HepG2 (cell line): ENCODE measurements at regions not wholly inside any gene's neighbourhood (a gene's known extent, or its start where the extent isn't known, plus 50 kb on each side); places are given as distances from the start of the nearest gene placed in this dataset.

ENCODE experiments used
- ATAC-seq: fragments of 200-7000 bp; cut with Tn5 transposase; 3 replicates; pipeline ENCODE4 v1.9.1; 2020; ENCODE audit warnings: mild to moderate bottlenecking, moderate library complexity
- BruUV-seq: library from RNA; stranded (reverse); fragments of 400-500 nt; replicated peaks from 2 replicates; lab custom pipeline; 2021; lab: Mats Ljungman, UMichigan
- CTCF ChIA-PET: fragments of 300-600 bp; formaldehyde crosslinking; extraction: SDS; loops from one replicate; lab custom pipeline; 2021; ENCODE audit warnings: low total read pairs, inconsistent platforms, low intra/inter-chr PET ratio; lab: Yijun Ruan, JAX
- POLR2A ChIA-PET: fragments of 350-600 bp; sonication (Branson Sonifier 250); formaldehyde crosslinking; loops from one replicate; lab custom pipeline; 2020; ENCODE audit warnings: antibody characterized with exemption, inconsistent platforms; lab: Yijun Ruan, JAX
- DNase-seq: peaks from one replicate; pipeline ENCODE4 v3.0.0-alpha.2; 2015; ENCODE audit warnings: low spot score
- FAIRE-seq: peaks from 3 replicates; lab custom pipeline; 2011; peaks lifted over from hg19 to GRCh38; lab: Jason Lieb, UNC
- H2AFZ ChIP-seq: one replicate; pipeline ENCODE4 v1.6.1; 2011; ENCODE audit warnings: low read length, inconsistent platforms
- H3K27ac ChIP-seq: fragments of 300-600 bp; 3 replicates; pipeline ENCODE4 v1.8.0; 2011; ENCODE audit warnings: mixed run types, mild to moderate bottlenecking, mixed read lengths, low read length, inconsistent platforms; ENCODE audit not compliant: insufficient read depth; ENCODE audit errors: extremely low read length
- H3K27me3 ChIP-seq, 2 experiments: fragments of 200-600 bp in 1 of 2; 2 replicates in 1 of 2; 3 replicates in 1 of 2; pipeline versions ENCODE4 v1.6.0 to v1.8.0; 2011; ENCODE audit warnings: low read length in 2 of 2, mild to moderate bottlenecking in 2 of 2, moderate library complexity in 2 of 2, inconsistent platforms in 1 of 2; ENCODE audit not compliant: insufficient read depth in 2 of 2, control insufficient read depth in 1 of 2
- H3K36me3 ChIP-seq, 2 experiments: fragments of 200-600 bp in 1 of 2; replicated peaks in 1 of 2; 2 replicates in 1 of 2; 3 replicates in 1 of 2; pipeline versions ENCODE4 v1.5.1 to v1.8.0; 2011; ENCODE audit warnings: low read length in 2 of 2, inconsistent platforms in 1 of 2; ENCODE audit not compliant: insufficient read depth in 2 of 2, control insufficient read depth in 1 of 2
- H3K4me1 ChIP-seq: 2 replicates; pipeline ENCODE4 v1.5.1; 2012; ENCODE audit warnings: low read length, inconsistent platforms; ENCODE audit not compliant: insufficient read depth
- H3K4me2 ChIP-seq: 2 replicates; pipeline ENCODE4 v1.6.0; 2011; ENCODE audit warnings: low read depth, low read length, inconsistent platforms
- H3K4me3 ChIP-seq, 3 experiments: fragments of 200-600 bp in 1 of 3; sonication (generic), shearing (Covaris generic) in 1 of 3; replicated peaks in 1 of 3; 2 replicates each; pipeline ENCODE4 v1.5.1; 2011 to 2016; ENCODE audit warnings: low read length in 3 of 3, inconsistent platforms in 2 of 3, low read depth in 2 of 3, mild to moderate bottlenecking in 2 of 3, control low read depth in 1 of 3, mixed read lengths in 1 of 3; ENCODE audit not compliant: insufficient read depth in 1 of 3
- H3K79me2 ChIP-seq: one replicate; pipeline ENCODE4 v1.6.1; 2011; ENCODE audit warnings: low read length, inconsistent platforms; ENCODE audit not compliant: insufficient read depth
- H3K9ac ChIP-seq: 2 replicates; pipeline ENCODE4 v1.6.0; 2011; ENCODE audit warnings: mild to moderate bottlenecking, low read depth, low read length, inconsistent platforms; ENCODE audit not compliant: insufficient read depth
- H3K9me3 ChIP-seq: 2 replicates; pipeline ENCODE4 v1.5.1; 2012; ENCODE audit warnings: mild to moderate bottlenecking, low read length
- H4K20me1 ChIP-seq: 2 replicates; pipeline ENCODE4 v1.6.0; 2011; ENCODE audit warnings: inconsistent platforms, mild to moderate bottlenecking, low read length, moderate library complexity; ENCODE audit not compliant: insufficient read depth
- JDP2 ChIP-seq: sonication (generic); formaldehyde crosslinking; IDR thresholded peaks from 2 replicates; pipeline ENCODE4 v1.8.1; 2022; ENCODE audit warnings: missing genetic modification reagents, borderline replicate concordance
- RFX1 ChIP-seq: fragments of 450-650 bp; IDR thresholded peaks from 2 replicates; pipeline ENCODE4 v1.6.1; 2017
- ZNF557 ChIP-seq: sonication (generic); formaldehyde crosslinking; IDR thresholded peaks from 2 replicates; pipeline ENCODE4 v1.4.0; 2020; ENCODE audit warnings: missing genetic modification reagents
- ZNF570 ChIP-seq: sonication (generic); formaldehyde crosslinking; IDR thresholded peaks from 2 replicates; pipeline ENCODE4 v1.4.0; 2020; ENCODE audit warnings: mild to moderate bottlenecking, missing genetic modification reagents, borderline replicate concordance
- ZNF572 ChIP-seq: sonication (generic); formaldehyde crosslinking; IDR thresholded peaks from 2 replicates; pipeline ENCODE4 v1.5.1; 2020; ENCODE audit warnings: mild to moderate bottlenecking, missing genetic modification reagents
- ZNF879 ChIP-seq: sonication (generic); formaldehyde crosslinking; IDR thresholded peaks from 2 replicates; pipeline ENCODE4 v1.8.1; 2023; ENCODE audit warnings: missing genetic modification reagents
- WGBS: methylation state at CpG from one replicate; pipeline ENCODE4 v1.1.6; 2017; ENCODE audit warnings: low lambda C conversion rate; 5-methylcytosine and 5-hydroxymethylcytosine counted together
- in situ Hi-C: cut with HindIII; loops from 2 replicates; pipeline ENCODE4 v1.10.0; 2017; ENCODE audit warnings: low pct_unique_long_range_greater_than_20kb; ENCODE audit not compliant: extremely low pct_ligation_motif_present
- intact Hi-C: fragments of 100-400 bp; cut with micrococcal nuclease; formaldehyde crosslinking; loops from one replicate; pipeline ENCODE4 v1.10.0; 2022; ENCODE audit not compliant: unreplicated experiment
- TF ChIP-seq, protein P1 (sequence below): IDR thresholded peaks from 2 replicates; pipeline ENCODE4 v1.6.1; 2016; ENCODE audit warnings: low read depth, borderline replicate concordance
- TF ChIP-seq, protein P2 (sequence below): IDR thresholded peaks from 2 replicates; pipeline ENCODE4 v1.6.1; 2018; ENCODE audit warnings: missing genetic modification reagents
- TF ChIP-seq, protein P3 (sequence below): sonication (generic); formaldehyde crosslinking; IDR thresholded peaks from 2 replicates; pipeline ENCODE4 v1.8.0; 2022; ENCODE audit warnings: missing genetic modification reagents, mild to moderate bottlenecking, borderline replicate concordance
- TF ChIP-seq, protein P4 (sequence below): IDR thresholded peaks from 2 replicates; pipeline ENCODE4 v1.6.1; 2016; ENCODE audit warnings: missing compliant biosample characterization, missing genetic modification reagents, borderline replicate concordance
- TF ChIP-seq, protein P5 (sequence below): sonication (generic); formaldehyde crosslinking; IDR thresholded peaks from 2 replicates; pipeline ENCODE4 v1.5.1; 2020; ENCODE audit warnings: mild to moderate bottlenecking, missing genetic modification reagents, borderline replicate concordance

DNA sequence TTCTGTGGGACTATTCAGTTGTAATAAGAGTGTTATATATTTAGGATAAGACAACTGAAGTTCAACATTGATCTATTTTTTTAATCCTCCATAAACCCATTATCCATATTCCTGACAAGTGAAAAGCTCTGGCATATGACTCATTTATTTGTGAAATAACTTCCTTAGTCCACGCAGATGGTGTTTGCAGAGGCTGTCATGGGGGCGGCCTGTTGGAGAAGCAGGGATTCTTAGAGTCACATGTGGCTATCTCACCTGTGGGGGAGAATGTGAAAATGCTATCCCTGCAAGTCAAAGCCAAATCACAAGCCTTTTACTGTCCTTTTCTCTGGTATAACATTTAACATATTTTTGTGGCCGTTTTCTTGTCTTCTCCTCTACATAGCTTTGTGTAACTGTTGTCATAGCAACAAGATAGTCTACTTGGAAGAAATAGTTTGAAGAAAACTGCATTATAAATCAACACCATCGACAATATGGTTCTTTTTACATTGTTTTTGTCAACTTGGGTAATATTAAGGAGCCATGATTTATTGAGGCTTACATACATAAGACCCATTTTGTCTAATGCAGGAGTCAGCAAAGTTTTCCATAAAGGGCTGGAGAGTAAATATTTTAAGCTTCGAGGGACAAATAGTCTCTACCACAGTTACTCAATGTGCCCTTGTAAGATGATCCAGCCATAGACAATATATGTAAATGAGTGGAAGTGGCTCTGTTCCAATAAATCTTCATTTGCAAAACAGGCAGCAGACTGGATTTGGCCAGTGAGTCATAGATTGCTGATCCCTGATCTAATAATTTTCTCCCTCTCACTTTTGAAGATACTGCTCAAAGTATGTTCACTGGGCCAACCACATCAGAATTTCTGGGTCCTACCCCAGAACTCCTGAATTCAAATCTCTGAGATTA is 395.0 kb downstream of the DTHD1 start:
- ChIA-PET CTCF (no interaction called here), POLR2A (no interaction called here)
- DNase-seq, result no peak
- ATAC-seq, result no peak
- H2AFZ ChIP-seq, result no peak overlapping the region
- no peak overlapping the region for H3K4me3 ChIP-seq
- 0% methylated on average over 5 of the region's 5 CpGs for WGBS
- no peaks in the 10 kb centered on the region for H3K79me2 ChIP-seq
- H4K20me1 ChIP-seq, result no peaks in the 10 kb centered on the region
- TF ChIP-seq ZNF572 (no peak), ZNF570 (CRISPR knock-in tag) (no peak), RFX1 (peak; percentile 45; the same call in 1 of the 2 replicates)
- TF ChIP-seq, protein P1, sequence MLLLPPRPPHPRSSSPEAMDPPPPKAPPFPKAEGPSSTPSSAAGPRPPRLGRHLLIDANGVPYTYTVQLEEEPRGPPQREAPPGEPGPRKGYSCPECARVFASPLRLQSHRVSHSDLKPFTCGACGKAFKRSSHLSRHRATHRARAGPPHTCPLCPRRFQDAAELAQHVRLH (CRISPR knock-in tag), result no peak
- TF ChIP-seq, protein P2, sequence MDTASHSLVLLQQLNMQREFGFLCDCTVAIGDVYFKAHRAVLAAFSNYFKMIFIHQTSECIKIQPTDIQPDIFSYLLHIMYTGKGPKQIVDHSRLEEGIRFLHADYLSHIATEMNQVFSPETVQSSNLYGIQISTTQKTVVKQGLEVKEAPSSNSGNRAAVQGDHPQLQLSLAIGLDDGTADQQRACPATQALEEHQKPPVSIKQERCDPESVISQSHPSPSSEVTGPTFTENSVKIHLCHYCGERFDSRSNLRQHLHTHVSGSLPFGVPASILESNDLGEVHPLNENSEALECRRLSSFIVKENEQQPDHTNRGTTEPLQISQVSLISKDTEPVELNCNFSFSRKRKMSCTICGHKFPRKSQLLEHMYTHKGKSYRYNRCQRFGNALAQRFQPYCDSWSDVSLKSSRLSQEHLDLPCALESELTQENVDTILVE, result no peak
- in situ Hi-C loops (no loop called here), intact Hi-C loops (no loop called here)
- no peaks in the 10 kb centered on the region; the same call in 1 of the 2 replicates for H3K9me3 ChIP-seq
- H3K27me3 ChIP-seq, result no peaks in the 10 kb centered on the region
- no peak overlapping the region for H3K9ac ChIP-seq
- no peaks in the 10 kb centered on the region for H3K4me1 ChIP-seq
- H3K4me2 ChIP-seq, result no peak overlapping the region
- no peak for FAIRE-seq
- no TSS peak for BruUV-seq
- no peak overlapping the region for H3K27ac ChIP-seq
- H3K36me3 ChIP-seq, result no peaks in the 10 kb centered on the region

DNA sequence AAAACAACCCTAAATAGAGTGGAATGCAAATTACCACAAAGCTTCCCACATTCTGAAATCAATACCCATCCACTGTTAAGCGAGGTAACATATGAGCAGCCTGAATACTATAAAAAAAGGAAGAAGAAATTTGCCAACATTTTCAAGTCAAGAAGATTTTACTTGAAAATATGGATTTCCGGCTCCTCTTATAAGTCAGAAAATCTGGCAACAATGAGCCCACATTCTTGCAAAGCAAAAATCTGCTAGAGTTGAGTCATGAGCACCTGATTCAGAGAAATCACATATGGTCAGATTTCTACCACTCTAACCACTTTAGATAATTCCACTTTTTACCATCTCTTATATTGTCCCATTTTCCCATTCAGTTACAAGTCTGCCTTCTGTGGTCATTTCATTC is 395.7 kb downstream of the DTHD1 start:
- Histone ChIP-seq H2AFZ (no peak overlapping the region), H3K9me3 (no peaks in the 10 kb centered on the region; the same call in 1 of the 2 replicates), H3K4me1 (no peaks in the 10 kb centered on the region), H3K9ac (no peak overlapping the region), H3K36me3 (no peaks in the 10 kb centered on the region), H3K27ac (no peak overlapping the region), H4K20me1 (no peaks in the 10 kb centered on the region), H3K79me2 (no peaks in the 10 kb centered on the region), H3K4me2 (no peak overlapping the region), H3K27me3 (no peaks in the 10 kb centered on the region), H3K4me3 (no peak overlapping the region)
- ChIA-PET CTCF (no interaction called here), POLR2A (no interaction called here)
- DNase-seq (no peak), FAIRE-seq (no peak), ATAC-seq (no peak)
- in situ Hi-C loops, result no loop called here
- intact Hi-C loops, result no loop called here
- no TSS peak for BruUV-seq
- TF ChIP-seq, protein P3, sequence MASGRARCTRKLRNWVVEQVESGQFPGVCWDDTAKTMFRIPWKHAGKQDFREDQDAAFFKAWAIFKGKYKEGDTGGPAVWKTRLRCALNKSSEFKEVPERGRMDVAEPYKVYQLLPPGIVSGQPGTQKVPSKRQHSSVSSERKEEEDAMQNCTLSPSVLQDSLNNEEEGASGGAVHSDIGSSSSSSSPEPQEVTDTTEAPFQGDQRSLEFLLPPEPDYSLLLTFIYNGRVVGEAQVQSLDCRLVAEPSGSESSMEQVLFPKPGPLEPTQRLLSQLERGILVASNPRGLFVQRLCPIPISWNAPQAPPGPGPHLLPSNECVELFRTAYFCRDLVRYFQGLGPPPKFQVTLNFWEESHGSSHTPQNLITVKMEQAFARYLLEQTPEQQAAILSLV (CRISPR knock-in tag), result no peak
- no peak for TF ChIP-seq JDP2
- TF ChIP-seq ZNF879 (CRISPR knock-in tag), result no peak
- TF ChIP-seq ZNF557 (CRISPR knock-in tag), result no peak
- TF ChIP-seq, protein P4, sequence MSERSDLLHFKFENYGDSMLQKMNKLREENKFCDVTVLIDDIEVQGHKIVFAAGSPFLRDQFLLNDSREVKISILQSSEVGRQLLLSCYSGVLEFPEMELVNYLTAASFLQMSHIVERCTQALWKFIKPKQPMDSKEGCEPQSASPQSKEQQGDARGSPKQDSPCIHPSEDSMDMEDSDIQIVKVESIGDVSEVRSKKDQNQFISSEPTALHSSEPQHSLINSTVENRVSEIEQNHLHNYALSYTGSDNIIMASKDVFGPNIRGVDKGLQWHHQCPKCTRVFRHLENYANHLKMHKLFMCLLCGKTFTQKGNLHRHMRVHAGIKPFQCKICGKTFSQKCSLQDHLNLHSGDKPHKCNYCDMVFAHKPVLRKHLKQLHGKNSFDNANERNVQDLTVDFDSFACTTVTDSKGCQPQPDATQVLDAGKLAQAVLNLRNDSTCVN, result no peak
- TF ChIP-seq, protein P5, sequence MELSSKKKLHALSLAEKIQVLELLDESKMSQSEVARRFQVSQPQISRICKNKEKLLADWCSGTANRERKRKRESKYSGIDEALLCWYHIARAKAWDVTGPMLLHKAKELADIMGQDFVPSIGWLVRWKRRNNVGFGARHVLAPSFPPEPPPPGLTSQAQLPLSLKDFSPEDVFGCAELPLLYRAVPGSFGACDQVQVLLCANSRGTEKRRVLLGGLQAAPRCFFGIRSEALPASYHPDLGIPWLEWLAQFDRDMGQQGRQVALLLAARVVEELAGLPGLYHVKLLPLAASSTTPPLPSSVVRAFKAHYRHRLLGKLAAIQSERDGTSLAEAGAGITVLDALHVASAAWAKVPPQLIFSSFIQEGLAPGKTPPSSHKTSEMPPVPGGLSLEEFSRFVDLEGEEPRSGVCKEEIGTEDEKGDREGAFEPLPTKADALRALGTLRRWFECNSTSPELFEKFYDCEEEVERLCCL, result no peak
- 0% methylated on average over 2 of the region's 2 CpGs for WGBS
